ENCODE measurements at regions not wholly inside any gene's neighbourhood (a gene's known extent, or its start where the extent isn't known, plus 50 kb on each side); places are given as distances from the start of the nearest gene placed in this dataset.

DNA sequence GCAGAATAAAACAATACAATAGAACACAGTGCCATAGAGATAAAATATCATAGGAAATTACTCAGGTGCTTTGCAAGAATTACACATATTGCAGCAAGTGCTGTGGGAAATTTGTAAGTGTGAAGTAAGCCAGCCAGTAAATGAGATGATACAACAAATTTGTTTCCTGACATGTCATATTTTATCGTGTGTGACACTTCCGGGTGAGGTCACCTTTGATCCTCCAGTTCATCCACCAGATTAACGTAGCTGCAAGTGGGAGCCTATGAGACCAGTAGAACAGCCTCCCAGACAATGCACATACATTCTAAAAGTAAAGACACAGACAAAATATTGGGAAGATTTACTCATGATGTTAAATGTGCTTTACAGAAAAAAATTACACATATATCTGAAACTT is 72.2 kb downstream of the PRDM9 start:
- TF ChIP-seq, protein P1, sequence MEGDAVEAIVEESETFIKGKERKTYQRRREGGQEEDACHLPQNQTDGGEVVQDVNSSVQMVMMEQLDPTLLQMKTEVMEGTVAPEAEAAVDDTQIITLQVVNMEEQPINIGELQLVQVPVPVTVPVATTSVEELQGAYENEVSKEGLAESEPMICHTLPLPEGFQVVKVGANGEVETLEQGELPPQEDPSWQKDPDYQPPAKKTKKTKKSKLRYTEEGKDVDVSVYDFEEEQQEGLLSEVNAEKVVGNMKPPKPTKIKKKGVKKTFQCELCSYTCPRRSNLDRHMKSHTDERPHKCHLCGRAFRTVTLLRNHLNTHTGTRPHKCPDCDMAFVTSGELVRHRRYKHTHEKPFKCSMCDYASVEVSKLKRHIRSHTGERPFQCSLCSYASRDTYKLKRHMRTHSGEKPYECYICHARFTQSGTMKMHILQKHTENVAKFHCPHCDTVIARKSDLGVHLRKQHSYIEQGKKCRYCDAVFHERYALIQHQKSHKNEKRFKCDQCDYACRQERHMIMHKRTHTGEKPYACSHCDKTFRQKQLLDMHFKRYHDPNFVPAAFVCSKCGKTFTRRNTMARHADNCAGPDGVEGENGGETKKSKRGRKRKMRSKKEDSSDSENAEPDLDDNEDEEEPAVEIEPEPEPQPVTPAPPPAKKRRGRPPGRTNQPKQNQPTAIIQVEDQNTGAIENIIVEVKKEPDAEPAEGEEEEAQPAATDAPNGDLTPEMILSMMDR (IDR thresholded peaks at IDR 0.05; ENCODE audit: control extremely low read depth, extremely low read depth): no peak
- DNase-seq: no peak
- H3K4me3 ChIP-seq: no peak overlapping the region
- no peaks in the 10 kb centered on the region for H3K9me3 ChIP-seq (ENCODE audit: control insufficient read depth in 4 of 4, insufficient read depth in 3 of 4, low read length in 3 of 4)
- WGBS, 2 donors: 56 to 77% methylated on average over 3 of the region's 3 CpGs
- H3K4me1 ChIP-seq (ENCODE audit: control insufficient read depth in 5 of 5, insufficient read depth in 5 of 5, low read length in 5 of 5): no peaks in the 10 kb centered on the region
- H3K27me3 ChIP-seq (ENCODE audit: control insufficient read depth in 3 of 3, insufficient read depth in 3 of 3, low read length in 2 of 3): no peaks in the 10 kb centered on the region
- H3K9ac ChIP-seq (ENCODE audit: insufficient read depth in 1 of 2, low read length in 2 of 2): no peak overlapping the region
- no peak for ATAC-seq (ENCODE audit: insufficient read depth, low FRiP score)
- no peak overlapping the region for H3K27ac ChIP-seq (ENCODE audit: low read depth in 1 of 2, low read length in 1 of 2)
- H3K36me3 ChIP-seq (ENCODE audit: control insufficient read depth in 4 of 4, insufficient read depth in 4 of 4, low read length in 4 of 4): no peaks in the 10 kb centered on the region

DNA sequence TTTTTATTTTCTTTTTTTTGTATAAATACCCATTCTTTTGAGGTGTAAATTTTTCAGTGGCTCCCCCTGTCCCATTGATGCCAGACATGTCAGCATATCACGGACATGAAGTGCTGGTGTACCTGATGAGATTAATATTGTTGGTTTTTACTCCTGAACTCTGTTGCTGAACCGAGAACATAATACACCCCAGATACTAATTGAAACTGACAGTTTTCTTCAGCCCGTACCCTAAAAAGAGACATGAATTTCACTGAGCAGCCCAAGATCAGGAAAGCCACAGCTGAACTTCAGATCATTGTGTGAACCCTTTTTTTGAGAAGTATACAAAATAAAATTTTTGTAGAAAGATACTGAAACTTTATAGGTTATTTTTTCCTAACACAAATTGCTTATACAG is 75.7 kb downstream of the PRDM9 start:
- no peaks in the 10 kb centered on the region for H3K27me3 ChIP-seq (ENCODE audit: control insufficient read depth in 3 of 3, insufficient read depth in 3 of 3, low read length in 2 of 3)
- no peak overlapping the region for H3K27ac ChIP-seq (ENCODE audit: low read depth in 1 of 2, low read length in 1 of 2)
- no peak overlapping the region for H3K4me3 ChIP-seq
- TF ChIP-seq, protein P1 (IDR thresholded peaks at IDR 0.05; ENCODE audit: control extremely low read depth, extremely low read depth): no peak
- 80 to 83% methylated on average over 3 of the region's 3 CpGs for WGBS, 2 donors
- DNase-seq: no peak
- no peaks in the 10 kb centered on the region for H3K9me3 ChIP-seq (ENCODE audit: control insufficient read depth in 4 of 4, insufficient read depth in 3 of 4, low read length in 3 of 4)
- no peaks in the 10 kb centered on the region for H3K36me3 ChIP-seq (ENCODE audit: control insufficient read depth in 4 of 4, insufficient read depth in 4 of 4, low read length in 4 of 4)
- H3K9ac ChIP-seq (ENCODE audit: insufficient read depth in 1 of 2, low read length in 2 of 2): no peak overlapping the region
- no peak for ATAC-seq (ENCODE audit: insufficient read depth, low FRiP score)
- no peaks in the 10 kb centered on the region for H3K4me1 ChIP-seq (ENCODE audit: control insufficient read depth in 5 of 5, insufficient read depth in 5 of 5, low read length in 5 of 5)

DNA sequence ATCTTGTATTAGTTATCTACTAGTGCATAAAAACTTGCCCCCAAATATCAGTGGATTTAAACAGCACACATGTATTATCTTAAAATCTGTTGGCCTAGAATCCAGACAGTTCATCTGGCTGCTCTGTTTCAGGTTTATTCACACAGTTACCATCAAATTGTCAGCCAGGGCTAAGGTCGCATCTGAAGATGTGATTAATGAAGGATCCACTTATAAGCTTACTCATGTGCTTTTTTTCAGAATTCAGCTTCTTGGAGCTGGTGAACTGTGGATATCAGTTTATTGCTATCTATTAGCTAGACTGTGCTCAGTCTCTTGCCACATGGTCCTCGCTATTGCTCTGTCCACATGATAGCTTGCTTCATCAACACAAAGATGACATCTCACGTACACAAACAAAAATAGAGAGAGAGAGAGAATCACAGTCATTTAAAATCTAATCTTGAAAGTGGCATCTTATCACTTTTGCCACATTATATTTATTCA is 81.5 kb downstream of the PRDM9 start:
- Histone ChIP-seq H3K36me3 (ENCODE audit: control insufficient read depth in 4 of 4, insufficient read depth in 4 of 4, low read length in 4 of 4) (no peaks in the 10 kb centered on the region), H3K27ac (ENCODE audit: low read depth in 1 of 2, low read length in 1 of 2) (no peak overlapping the region), H3K4me3 (no peak overlapping the region), H3K9me3 (ENCODE audit: control insufficient read depth in 4 of 4, insufficient read depth in 3 of 4, low read length in 3 of 4) (no peaks in the 10 kb centered on the region), H3K9ac (ENCODE audit: insufficient read depth in 1 of 2, low read length in 2 of 2) (no peak overlapping the region), H3K27me3 (ENCODE audit: control insufficient read depth in 3 of 3, insufficient read depth in 3 of 3, low read length in 2 of 3) (no peaks in the 10 kb centered on the region), H3K4me1 (ENCODE audit: control insufficient read depth in 5 of 5, insufficient read depth in 5 of 5, low read length in 5 of 5) (no peaks in the 10 kb centered on the region)
- TF ChIP-seq, protein P1 (IDR thresholded peaks at IDR 0.05; ENCODE audit: control extremely low read depth, extremely low read depth): no peak
- DNase-seq (no peak), ATAC-seq (ENCODE audit: insufficient read depth, low FRiP score) (no peak)
- WGBS, 2 donors: 79 to 81% methylated on average over 3 of the region's 3 CpGs

DNA sequence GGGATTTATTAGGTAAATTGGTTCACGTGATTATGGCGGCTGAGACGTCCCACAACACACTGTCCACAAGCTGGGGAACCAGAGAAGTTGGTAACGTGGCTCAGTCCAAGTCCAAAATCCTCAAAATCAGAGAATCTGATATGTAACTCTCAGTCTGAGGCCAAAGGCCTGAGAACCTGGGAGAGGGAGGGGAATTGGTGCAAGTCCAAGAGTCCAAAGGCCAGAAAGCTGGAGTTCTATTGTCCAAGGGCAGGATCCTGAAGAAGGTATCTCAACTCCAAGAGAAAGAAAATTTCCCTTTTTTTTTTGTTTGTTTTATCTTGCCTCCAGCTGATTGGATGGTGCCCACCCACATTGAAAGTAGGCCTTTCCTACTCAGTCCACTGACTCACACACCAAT is 83.8 kb downstream of the PRDM9 start:
- no peak for ATAC-seq (ENCODE audit: insufficient read depth, low FRiP score)
- WGBS, 2 donors: 87 to 93% methylated on average over 4 of the region's 4 CpGs

More for the DNA sequence above, 83.8 kb downstream of the PRDM9 start:
- H3K4me3 ChIP-seq: no peak overlapping the region
- DNase-seq: no peak
- H3K36me3 ChIP-seq (ENCODE audit: control insufficient read depth in 4 of 4, insufficient read depth in 4 of 4, low read length in 4 of 4): no peaks in the 10 kb centered on the region
- H3K27ac ChIP-seq (ENCODE audit: low read depth in 1 of 2, low read length in 1 of 2): no peak overlapping the region
- H3K27me3 ChIP-seq (ENCODE audit: control insufficient read depth in 3 of 3, insufficient read depth in 3 of 3, low read length in 2 of 3): no peaks in the 10 kb centered on the region
- no peak overlapping the region for H3K9ac ChIP-seq (ENCODE audit: insufficient read depth in 1 of 2, low read length in 2 of 2)
- no peaks in the 10 kb centered on the region for H3K4me1 ChIP-seq (ENCODE audit: control insufficient read depth in 5 of 5, insufficient read depth in 5 of 5, low read length in 5 of 5)
- TF ChIP-seq, protein P1 (IDR thresholded peaks at IDR 0.05; ENCODE audit: control extremely low read depth, extremely low read depth): no peak
- H3K9me3 ChIP-seq (ENCODE audit: control insufficient read depth in 4 of 4, insufficient read depth in 3 of 4, low read length in 3 of 4): no peaks in the 10 kb centered on the region
